Kidney epithelial cell (primary cell): ENCODE measurements at regions not wholly inside any gene's neighbourhood (a gene's known extent, or its start where the extent isn't known, plus 50 kb on each side); places are given as distances from the start of the nearest gene placed in this dataset.

Source experiments
- DNase-seq: peaks from one replicate; pipeline ENCODE4 v3.0.0-alpha.2; 2010; ENCODE audit warnings: low read depth
- H3K27me3 ChIP-seq: 2 replicates; pipeline ENCODE4 v1.6.0; 2011; ENCODE audit warnings: low read length; ENCODE audit not compliant: control insufficient read depth, insufficient read depth
- H3K36me3 ChIP-seq: 2 replicates; pipeline ENCODE4 v1.5.1; 2011; ENCODE audit warnings: low read length; ENCODE audit not compliant: control insufficient read depth, insufficient read depth
- H3K4me3 ChIP-seq: 2 replicates; pipeline ENCODE4 v1.5.1; 2011; ENCODE audit warnings: low read depth, mild to moderate bottlenecking, control low read depth, low read length
- CTCF ChIP-seq: IDR thresholded peaks from 2 replicates; pipeline ENCODE4 v1.5.1; 2011; ENCODE audit warnings: mild to moderate bottlenecking, moderate library complexity, low read length, control low read depth, inconsistent platforms; ENCODE audit not compliant: insufficient read depth, poor library complexity, severe bottlenecking

- Histone ChIP-seq H3K4me3 (no peak overlapping the region), H3K27me3 (no peaks in the 10 kb centered on the region), H3K36me3 (no peaks in the 10 kb centered on the region)
- no peak for DNase-seq
- TF ChIP-seq CTCF, result no peak
These were observed 56.7 kb upstream of the MAGI1 start for GRCh38 chr3:66095295-66096001.

GRCh38 chr3:66093981-66094380 lies 55.3 kb upstream of the MAGI1 start:
- TF ChIP-seq CTCF, result no peak
- Histone ChIP-seq H3K27me3 (no peaks in the 10 kb centered on the region), H3K36me3 (no peaks in the 10 kb centered on the region), H3K4me3 (no peak overlapping the region)
- DNase-seq, result no peak

GRCh38 chr3:66092175-66092995 lies 53.7 kb upstream of the MAGI1 start:
- Histone ChIP-seq H3K4me3 (no peak overlapping the region), H3K36me3 (no peaks in the 10 kb centered on the region), H3K27me3 (no peaks in the 10 kb centered on the region)
- DNase-seq, result no peak
- TF ChIP-seq CTCF, result no peak
